Upper lobe of left lung (tissue), 4 donors: ENCODE measurements at regions not wholly inside any gene's neighbourhood (a gene's known extent, or its start where the extent isn't known, plus 50 kb on each side); places are given as distances from the start of the nearest gene placed in this dataset.

Source experiments
- EP300 ChIP-seq, 4 donors: sonication (generic); formaldehyde crosslinking; IDR thresholded peaks; one replicate each; pipeline ENCODE4 v1.5.1; 2017; ENCODE audit warnings: antibody characterized with exemption in 4 of 4, control low read depth in 2 of 4
- POLR2A ChIP-seq, 4 donors: fragments of 450-650 bp; IDR thresholded peaks; one replicate each; pipeline ENCODE4 v1.5.1; 2016 to 2017; ENCODE audit warnings: antibody characterized with exemption in 4 of 4, mild to moderate bottlenecking in 2 of 4
- POLR2AphosphoS5 ChIP-seq, 2 donors: sonication (generic); formaldehyde crosslinking; IDR thresholded peaks; one replicate each; pipeline ENCODE4 v1.5.1; 2017; ENCODE audit warnings: antibody characterized with exemption in 2 of 2
- TF ChIP-seq, protein P1 (sequence below), 6 experiments: fragments of 450-650 bp in 4 of 6; fragments of 200-600 bp in 2 of 6; sonication (generic) in 2 of 6; IDR thresholded peaks; one replicate each; pipeline ENCODE4 v1.5.1; 2016 to 2019; ENCODE audit warnings: antibody characterized with exemption in 6 of 6

DNA sequence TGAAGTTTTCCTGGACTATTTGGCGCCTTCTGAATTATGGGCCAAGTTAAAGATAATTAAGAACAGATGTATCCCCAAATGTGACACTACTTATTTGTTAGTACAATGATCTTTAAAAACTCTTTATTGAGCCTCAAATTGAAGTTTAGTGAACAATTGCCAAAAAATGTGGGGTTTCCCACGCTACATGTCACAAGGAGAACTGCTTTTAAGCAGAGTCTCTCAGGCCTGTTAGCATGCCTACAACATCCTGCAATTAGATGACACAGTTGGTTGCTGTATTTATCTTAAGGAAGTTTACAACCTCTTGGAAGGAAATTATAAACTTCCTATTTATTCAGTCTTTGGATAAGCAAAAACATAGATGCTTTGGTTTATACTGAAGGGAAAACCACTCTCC lies 733.0 kb downstream of the TNS3 start:
- TF ChIP-seq, protein P1, sequence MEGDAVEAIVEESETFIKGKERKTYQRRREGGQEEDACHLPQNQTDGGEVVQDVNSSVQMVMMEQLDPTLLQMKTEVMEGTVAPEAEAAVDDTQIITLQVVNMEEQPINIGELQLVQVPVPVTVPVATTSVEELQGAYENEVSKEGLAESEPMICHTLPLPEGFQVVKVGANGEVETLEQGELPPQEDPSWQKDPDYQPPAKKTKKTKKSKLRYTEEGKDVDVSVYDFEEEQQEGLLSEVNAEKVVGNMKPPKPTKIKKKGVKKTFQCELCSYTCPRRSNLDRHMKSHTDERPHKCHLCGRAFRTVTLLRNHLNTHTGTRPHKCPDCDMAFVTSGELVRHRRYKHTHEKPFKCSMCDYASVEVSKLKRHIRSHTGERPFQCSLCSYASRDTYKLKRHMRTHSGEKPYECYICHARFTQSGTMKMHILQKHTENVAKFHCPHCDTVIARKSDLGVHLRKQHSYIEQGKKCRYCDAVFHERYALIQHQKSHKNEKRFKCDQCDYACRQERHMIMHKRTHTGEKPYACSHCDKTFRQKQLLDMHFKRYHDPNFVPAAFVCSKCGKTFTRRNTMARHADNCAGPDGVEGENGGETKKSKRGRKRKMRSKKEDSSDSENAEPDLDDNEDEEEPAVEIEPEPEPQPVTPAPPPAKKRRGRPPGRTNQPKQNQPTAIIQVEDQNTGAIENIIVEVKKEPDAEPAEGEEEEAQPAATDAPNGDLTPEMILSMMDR (IDR thresholded peaks at IDR 0.05), result no peak
- TF ChIP-seq POLR2A (IDR thresholded peaks at IDR 0.05) (no peak), EP300 (IDR thresholded peaks at IDR 0.05) (no peak), POLR2AphosphoS5 (IDR thresholded peaks at IDR 0.05) (no peak)
